Renal cortical epithelial cell (primary cell): ENCODE measurements at regions not wholly inside any gene's neighbourhood (a gene's known extent, or its start where the extent isn't known, plus 50 kb on each side); places are given as distances from the start of the nearest gene placed in this dataset.

Experiments used
- DNase-seq: peaks from one replicate; pipeline ENCODE4 v3.0.0-alpha.2; 2011; ENCODE audit warnings: low read depth

- no peak for DNase-seq
These were observed 317.2 kb downstream of the PDGFC start for GRCh38 chr4:156654410-156654809.

- DNase-seq = no peak
These were observed 327.8 kb downstream of the PDGFC start for GRCh38 chr4:156643826-156644225.

DNA sequence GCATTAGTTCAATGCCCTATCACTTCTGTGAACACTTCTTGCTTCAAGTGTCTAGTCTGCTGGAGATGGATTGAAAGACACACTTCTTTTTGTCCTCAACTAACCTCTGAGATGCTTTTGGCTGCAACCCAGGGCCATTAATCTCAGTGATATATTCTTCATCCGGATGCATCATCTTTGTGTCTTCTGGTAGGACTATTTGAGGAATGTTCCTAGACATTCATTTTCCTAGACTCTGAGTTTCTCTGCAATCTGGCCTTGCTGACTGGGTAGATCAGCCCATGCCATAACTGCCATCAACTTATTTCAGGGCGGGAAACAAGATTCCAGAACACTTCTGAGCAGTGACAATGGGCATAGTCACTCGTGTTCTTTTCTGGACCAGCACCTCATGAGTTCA lies 329.4 kb downstream of the PDGFC start:
- no peak for DNase-seq

GRCh38 chr4:156638925-156639605 lies 332.5 kb downstream of the PDGFC start:
- no peak for DNase-seq

DNA sequence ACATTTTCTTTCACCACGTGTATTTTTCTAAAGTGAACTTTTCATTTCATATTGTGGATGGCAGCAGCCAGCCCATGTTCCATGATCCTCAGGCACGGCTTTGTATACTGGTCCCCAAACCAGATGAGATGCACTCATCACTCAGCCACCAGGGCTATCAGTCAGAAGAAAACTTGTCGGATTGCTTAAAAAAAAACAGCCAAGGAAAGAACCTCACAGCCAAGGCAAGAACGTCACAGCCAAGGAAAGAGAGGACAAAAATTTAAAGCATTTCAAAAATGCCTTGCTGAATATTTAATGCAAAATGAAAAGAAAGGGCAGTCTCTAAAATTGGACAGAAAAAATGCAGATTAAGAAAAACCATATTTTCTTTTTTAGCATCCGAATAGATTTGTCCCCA lies 333.3 kb downstream of the PDGFC start:
- no peak for DNase-seq

GRCh38 chr4:156636381-156636780 lies 335.2 kb downstream of the PDGFC start:
- DNase-seq = no peak

DNA sequence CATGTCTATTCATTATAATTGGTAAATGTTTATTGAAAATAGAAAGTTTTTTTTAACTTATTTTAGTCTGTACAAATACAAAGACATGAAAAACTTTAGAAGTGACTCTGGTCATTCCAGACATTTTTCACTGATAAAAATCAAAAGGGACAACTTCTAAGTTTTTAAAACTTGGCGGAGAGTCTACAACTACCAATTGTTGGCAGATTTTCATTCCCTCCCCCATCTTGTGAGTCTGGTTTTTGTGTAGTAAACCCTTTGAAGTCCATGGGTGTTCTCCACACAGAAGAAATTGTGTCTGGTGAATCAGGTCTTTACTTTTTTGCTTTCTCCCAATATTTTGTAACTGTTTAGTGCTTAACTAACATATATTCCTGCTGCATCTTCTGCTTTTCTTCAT lies 336.5 kb downstream of the PDGFC start:
- DNase-seq = no peak

- DNase-seq = peak; percentile 7
These were observed 337.0 kb downstream of the PDGFC start for GRCh38 chr4:156634612-156635011.

- DNase-seq = no peak
These were observed 337.8 kb downstream of the PDGFC start for GRCh38 chr4:156633847-156634246.

GRCh38 chr4:156628858-156629257 lies 342.7 kb downstream of the PDGFC start:
- no peak for DNase-seq

- no peak for DNase-seq
These were observed 348.2 kb downstream of the PDGFC start for GRCh38 chr4:156623376-156623775.

- DNase-seq = no peak
These were observed 350.8 kb downstream of the PDGFC start for GRCh38 chr4:156620786-156621185.

DNA sequence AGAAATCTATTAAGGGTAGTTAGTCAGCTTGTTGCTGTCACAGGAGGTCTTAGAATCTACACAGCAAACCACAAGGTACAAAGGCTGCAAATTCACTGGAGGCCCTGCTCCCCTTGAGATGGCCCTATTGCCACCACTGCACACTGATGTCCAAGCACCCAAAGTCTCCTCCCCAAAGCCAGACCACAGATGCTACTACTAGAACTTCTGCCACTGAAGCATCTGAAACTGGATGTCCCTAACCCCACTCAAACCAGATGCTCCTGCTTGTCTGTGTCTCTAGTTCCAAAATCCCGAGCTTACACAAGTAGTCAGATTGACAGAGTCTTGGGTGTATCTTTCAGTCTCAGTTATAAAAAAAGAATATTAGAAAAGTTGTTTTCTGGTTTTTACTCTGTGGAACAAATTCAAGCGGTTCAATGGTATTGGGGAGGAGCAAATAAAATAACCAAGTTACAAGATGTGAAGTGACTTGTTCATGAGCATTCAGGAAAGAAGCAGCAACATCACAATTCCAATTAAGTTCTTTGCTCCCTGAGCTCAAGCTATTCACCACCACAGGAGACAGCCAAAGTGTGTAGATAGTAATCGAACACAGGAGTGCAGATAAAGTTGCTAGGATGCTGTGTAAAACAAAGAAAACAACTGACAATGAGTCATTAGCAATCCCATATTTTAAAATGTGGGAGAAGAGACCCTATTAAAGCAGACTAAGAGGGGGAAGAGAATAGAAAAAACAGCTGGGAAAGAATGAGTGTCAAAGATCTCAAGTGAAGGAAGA lies 352.3 kb downstream of the PDGFC start:
- no peak for DNase-seq

DNA sequence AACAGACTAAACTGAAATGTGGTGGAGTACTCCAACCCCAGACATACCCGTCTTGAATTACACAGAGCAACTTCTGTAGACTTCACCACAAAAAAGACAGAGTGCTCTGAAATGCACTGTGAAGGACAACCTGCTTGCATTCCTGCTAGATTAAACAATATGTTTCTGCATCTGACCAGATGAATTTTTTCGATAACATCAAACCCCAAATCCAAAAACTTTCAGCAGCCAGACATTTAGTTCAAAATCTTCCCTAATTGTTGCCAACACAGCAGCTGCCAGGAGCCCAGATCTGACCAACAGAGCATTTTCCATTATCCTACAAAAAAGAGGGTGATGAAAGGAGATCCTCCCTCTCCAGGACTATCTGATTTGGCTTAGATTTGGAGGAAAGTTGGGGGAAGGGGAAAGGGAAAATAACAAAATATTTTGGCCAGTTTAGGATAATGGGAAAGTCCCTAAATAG lies 356.5 kb downstream of the PDGFC start:
- DNase-seq = peak; percentile 10

GRCh38 chr4:156614536-156614935 lies 357.1 kb downstream of the PDGFC start:
- no peak for DNase-seq

- DNase-seq = no peak
These were observed 362.2 kb downstream of the PDGFC start for GRCh38 chr4:156609421-156609820.

GRCh38 chr4:156608651-156609050 lies 362.9 kb downstream of the PDGFC start:
- no peak for DNase-seq

DNA sequence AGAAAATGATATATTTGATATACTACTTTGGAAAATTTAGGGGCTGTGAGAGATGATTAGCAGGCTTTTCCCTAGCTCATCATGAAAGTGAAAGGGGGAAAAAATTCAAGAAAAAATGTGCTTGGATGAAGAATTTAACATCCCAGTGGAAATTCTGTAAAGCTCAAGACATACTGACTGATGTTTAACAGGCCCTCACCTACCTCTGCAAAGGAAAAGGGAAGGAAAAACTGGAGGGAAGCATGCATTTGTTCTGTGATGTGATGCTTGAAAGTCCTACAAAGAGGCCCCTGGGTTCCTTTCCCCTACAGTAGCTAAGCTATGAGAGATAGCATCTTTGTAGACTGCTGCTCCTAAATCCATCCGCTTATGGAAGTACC lies 364.1 kb downstream of the PDGFC start:
- DNase-seq = no peak

- peak; percentile 26 for DNase-seq
These were observed 364.8 kb downstream of the PDGFC start for GRCh38 chr4:156606554-156607477.

- no peak for DNase-seq
These were observed 373.4 kb downstream of the PDGFC start for GRCh38 chr4:156598138-156598681.

DNA sequence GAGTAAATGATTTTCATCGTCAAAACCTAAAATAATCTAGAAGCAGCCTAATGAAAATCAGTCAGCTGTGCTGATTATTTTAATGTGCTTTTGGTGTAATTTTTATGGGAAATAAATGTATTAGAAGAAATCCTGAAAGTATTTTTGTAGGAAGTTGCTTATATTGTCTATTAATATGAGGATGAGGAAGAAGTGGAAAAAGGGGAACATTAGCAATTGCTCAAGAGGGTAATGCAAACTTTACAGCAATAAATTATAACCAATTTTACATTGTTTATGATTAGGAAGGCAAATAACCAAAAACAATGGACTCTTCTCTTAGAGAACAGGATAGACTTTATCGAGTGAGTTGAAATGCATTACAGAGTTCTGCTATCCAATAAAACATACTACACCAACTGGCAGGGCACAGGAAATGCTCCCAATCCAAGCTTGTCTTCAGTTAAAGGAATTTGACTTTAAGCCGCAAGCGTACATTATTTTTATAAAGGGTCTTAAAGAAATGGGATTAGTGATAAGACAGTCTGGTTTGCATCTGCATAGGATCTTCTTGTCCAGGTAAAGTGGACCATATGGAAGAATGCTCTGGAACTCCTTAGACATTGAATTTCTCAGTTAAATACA lies 374.8 kb downstream of the PDGFC start:
- DNase-seq = no peak

GRCh38 chr4:156596026-156596425 lies 375.6 kb downstream of the PDGFC start:
- no peak for DNase-seq
